ENCODE measurements at regions not wholly inside any gene's neighbourhood (a gene's known extent, or its start where the extent isn't known, plus 50 kb on each side); places are given as distances from the start of the nearest gene placed in this dataset.

- TF ChIP-seq, protein P1, sequence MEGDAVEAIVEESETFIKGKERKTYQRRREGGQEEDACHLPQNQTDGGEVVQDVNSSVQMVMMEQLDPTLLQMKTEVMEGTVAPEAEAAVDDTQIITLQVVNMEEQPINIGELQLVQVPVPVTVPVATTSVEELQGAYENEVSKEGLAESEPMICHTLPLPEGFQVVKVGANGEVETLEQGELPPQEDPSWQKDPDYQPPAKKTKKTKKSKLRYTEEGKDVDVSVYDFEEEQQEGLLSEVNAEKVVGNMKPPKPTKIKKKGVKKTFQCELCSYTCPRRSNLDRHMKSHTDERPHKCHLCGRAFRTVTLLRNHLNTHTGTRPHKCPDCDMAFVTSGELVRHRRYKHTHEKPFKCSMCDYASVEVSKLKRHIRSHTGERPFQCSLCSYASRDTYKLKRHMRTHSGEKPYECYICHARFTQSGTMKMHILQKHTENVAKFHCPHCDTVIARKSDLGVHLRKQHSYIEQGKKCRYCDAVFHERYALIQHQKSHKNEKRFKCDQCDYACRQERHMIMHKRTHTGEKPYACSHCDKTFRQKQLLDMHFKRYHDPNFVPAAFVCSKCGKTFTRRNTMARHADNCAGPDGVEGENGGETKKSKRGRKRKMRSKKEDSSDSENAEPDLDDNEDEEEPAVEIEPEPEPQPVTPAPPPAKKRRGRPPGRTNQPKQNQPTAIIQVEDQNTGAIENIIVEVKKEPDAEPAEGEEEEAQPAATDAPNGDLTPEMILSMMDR (IDR thresholded peaks at IDR 0.05): no peak
- TF ChIP-seq EP300 (IDR thresholded peaks at IDR 0.05): no peak
Observed at GRCh38 chr9:115278326-115279035, 160.5 kb upstream of the TNC start.

Measured in upper lobe of left lung (tissue), 4 donors.